Suppressor macrophage treated with lipopolysaccharide for 4 hours (primary cell): ENCODE measurements at regions not wholly inside any gene's neighbourhood (a gene's known extent, or its start where the extent isn't known, plus 50 kb on each side); places are given as distances from the start of the nearest gene placed in this dataset.
"Not testable (repeated sequence)": the region's sequence is repeated elsewhere in the genome, so short reads cannot be mapped to it uniquely, and the experiment has no call there.

Source experiments
- DNase-seq: peaks from one replicate; pipeline ENCODE4 v3.0.0-alpha.2; 2020

- DNase-seq: no peak
Measured at GRCh38 chr21:35178098-35178497, 129.0 kb upstream of the RUNX1 start.

GRCh38 chr21:35172231-35172630 is 123.1 kb upstream of the RUNX1 start:
- no peak for DNase-seq

- no peak for DNase-seq
Measured at GRCh38 chr21:35171385-35171784, 122.3 kb upstream of the RUNX1 start.

- no peak for DNase-seq
Measured at GRCh38 chr21:35170818-35171217, 121.7 kb upstream of the RUNX1 start.

GRCh38 chr21:35170244-35170643 is 121.1 kb upstream of the RUNX1 start:
- DNase-seq: no peak

- no peak for DNase-seq
Measured at GRCh38 chr21:35169574-35169973, 120.5 kb upstream of the RUNX1 start.

GRCh38 chr21:35168735-35169134 is 119.6 kb upstream of the RUNX1 start:
- no peak for DNase-seq

GRCh38 chr21:35164971-35165483 is 115.9 kb upstream of the RUNX1 start:
- no peak for DNase-seq

- DNase-seq: no peak
Measured at GRCh38 chr21:35164380-35164779, 115.3 kb upstream of the RUNX1 start.

GRCh38 chr21:35163411-35163810 is 114.3 kb upstream of the RUNX1 start:
- DNase-seq: no peak

GRCh38 chr21:35162831-35163230 is 113.7 kb upstream of the RUNX1 start:
- no peak for DNase-seq

- no peak for DNase-seq
Measured at GRCh38 chr21:35159881-35160280, 110.8 kb upstream of the RUNX1 start.

GRCh38 chr21:35157374-35157773 is 108.3 kb upstream of the RUNX1 start:
- DNase-seq: not testable (repeated sequence)

GRCh38 chr21:35156293-35157278 is 107.5 kb upstream of the RUNX1 start:
- no peak for DNase-seq

GRCh38 chr21:35154788-35155187 is 105.7 kb upstream of the RUNX1 start:
- DNase-seq: no peak

- no peak for DNase-seq
Measured at GRCh38 chr21:35153671-35154070, 104.6 kb upstream of the RUNX1 start.

- peak; percentile 68 for DNase-seq
Measured at GRCh38 chr21:35150562-35151226, 101.6 kb upstream of the RUNX1 start.

- no peak for DNase-seq
Measured at GRCh38 chr21:35149698-35150097, 100.6 kb upstream of the RUNX1 start.

- no peak for DNase-seq
Measured at GRCh38 chr21:35147439-35147838, 98.3 kb upstream of the RUNX1 start.

- DNase-seq: no peak
Measured at GRCh38 chr21:35145626-35146233, 96.6 kb upstream of the RUNX1 start.

- DNase-seq: no peak
Measured at GRCh38 chr21:35144978-35145377, 95.9 kb upstream of the RUNX1 start.

GRCh38 chr21:35142036-35142815 is 93.1 kb upstream of the RUNX1 start:
- DNase-seq: no peak

- DNase-seq: no peak
Measured at GRCh38 chr21:35139382-35139715, 90.2 kb upstream of the RUNX1 start.
